ENCODE measurements at regions not wholly inside any gene's neighbourhood (a gene's known extent, or its start where the extent isn't known, plus 50 kb on each side); places are given as distances from the start of the nearest gene placed in this dataset.

DNA sequence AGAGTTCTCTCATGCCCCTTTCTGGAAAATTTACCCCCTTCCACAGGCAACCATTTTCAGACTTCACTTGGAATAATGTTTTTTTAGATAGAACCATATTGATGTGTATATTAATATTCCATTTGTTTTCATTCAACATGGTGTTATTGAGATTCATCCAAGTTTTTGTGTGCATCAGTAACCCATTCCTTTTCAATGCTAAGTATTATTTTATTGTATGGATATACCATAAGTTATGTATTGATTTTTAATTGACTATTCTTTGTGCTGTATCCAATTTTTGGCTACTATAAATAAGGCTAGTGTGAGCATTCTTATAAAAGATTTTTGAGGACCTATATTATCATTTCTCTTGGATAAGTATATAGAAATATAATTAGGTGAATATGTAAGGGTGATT is 1025.7 kb downstream of the GRM8 start:
- no peaks in the 10 kb centered on the region for H3K4me1 ChIP-seq
- H3K27me3 ChIP-seq, result no peaks in the 10 kb centered on the region
- no peak for DNase-seq (ENCODE audit: low spot score in 2 of 2)
- intact Hi-C loops (cut with DNase I), result no loop called here
- H3K4me3 ChIP-seq, result no peak overlapping the region
- TF ChIP-seq, protein P1, sequence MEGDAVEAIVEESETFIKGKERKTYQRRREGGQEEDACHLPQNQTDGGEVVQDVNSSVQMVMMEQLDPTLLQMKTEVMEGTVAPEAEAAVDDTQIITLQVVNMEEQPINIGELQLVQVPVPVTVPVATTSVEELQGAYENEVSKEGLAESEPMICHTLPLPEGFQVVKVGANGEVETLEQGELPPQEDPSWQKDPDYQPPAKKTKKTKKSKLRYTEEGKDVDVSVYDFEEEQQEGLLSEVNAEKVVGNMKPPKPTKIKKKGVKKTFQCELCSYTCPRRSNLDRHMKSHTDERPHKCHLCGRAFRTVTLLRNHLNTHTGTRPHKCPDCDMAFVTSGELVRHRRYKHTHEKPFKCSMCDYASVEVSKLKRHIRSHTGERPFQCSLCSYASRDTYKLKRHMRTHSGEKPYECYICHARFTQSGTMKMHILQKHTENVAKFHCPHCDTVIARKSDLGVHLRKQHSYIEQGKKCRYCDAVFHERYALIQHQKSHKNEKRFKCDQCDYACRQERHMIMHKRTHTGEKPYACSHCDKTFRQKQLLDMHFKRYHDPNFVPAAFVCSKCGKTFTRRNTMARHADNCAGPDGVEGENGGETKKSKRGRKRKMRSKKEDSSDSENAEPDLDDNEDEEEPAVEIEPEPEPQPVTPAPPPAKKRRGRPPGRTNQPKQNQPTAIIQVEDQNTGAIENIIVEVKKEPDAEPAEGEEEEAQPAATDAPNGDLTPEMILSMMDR (IDR thresholded peaks at IDR 0.05), result no peak
- H3K27ac ChIP-seq, result no peak overlapping the region
- no peaks in the 10 kb centered on the region for H3K9me3 ChIP-seq
- H3K36me3 ChIP-seq, result no peaks in the 10 kb centered on the region

DNA sequence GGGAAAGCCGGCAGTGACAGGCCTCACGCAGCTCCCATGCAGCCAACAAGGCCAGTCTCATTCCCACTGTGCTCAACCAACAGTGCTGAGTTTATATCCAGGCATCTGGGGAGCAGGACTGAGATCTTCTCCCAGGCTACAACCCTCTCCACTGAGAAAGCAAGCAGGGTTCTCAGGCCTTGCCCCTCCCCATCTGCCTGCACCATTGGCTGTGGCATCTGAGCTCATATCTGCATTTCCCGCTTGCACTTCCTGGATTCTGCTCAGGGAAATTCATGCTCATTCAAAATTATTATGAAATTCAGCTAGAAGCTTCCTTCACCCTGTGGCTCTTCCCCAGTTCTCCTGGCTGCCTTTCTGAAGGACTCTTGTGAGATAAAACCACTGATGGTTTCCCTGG is 1029.0 kb downstream of the GRM8 start:
- no peak overlapping the region for H3K4me3 ChIP-seq
- intact Hi-C loops (cut with DNase I), result no loop called here
- DNase-seq (ENCODE audit: low spot score in 2 of 2), result no peak

GRCh38 chr7:126222782-126223181 is 1030.0 kb downstream of the GRM8 start:
- TF ChIP-seq, protein P1 (IDR thresholded peaks at IDR 0.05), result no peak
- H3K36me3 ChIP-seq, result no peaks in the 10 kb centered on the region
- no peak overlapping the region for H3K4me3 ChIP-seq
- H3K27me3 ChIP-seq, result no peaks in the 10 kb centered on the region
- intact Hi-C loops (cut with DNase I), result no loop called here
- DNase-seq (ENCODE audit: low spot score in 2 of 2), result no peak
- H3K27ac ChIP-seq, result no peak overlapping the region
- peaks cover 0 to 7% of the 10 kb centered on the region in 2 donors for H3K9me3 ChIP-seq
- no peaks in the 10 kb centered on the region for H3K4me1 ChIP-seq

More for the DNA sequence above, 1029.0 kb downstream of the GRM8 start:
- H3K36me3 ChIP-seq, result no peaks in the 10 kb centered on the region
- TF ChIP-seq, protein P1 (IDR thresholded peaks at IDR 0.05), result no peak
- no peaks in the 10 kb centered on the region for H3K27me3 ChIP-seq
- peaks cover 0 to 7% of the 10 kb centered on the region in 2 donors for H3K9me3 ChIP-seq
- H3K27ac ChIP-seq, result no peak overlapping the region
- H3K4me1 ChIP-seq, result no peaks in the 10 kb centered on the region

- Histone ChIP-seq H3K27ac (no peak overlapping the region), H3K9me3 (peaks cover 0 to 7% of the 10 kb centered on the region in 2 donors), H3K27me3 (no peaks in the 10 kb centered on the region), H3K4me3 (no peak overlapping the region), H3K4me1 (no peaks in the 10 kb centered on the region), H3K36me3 (no peaks in the 10 kb centered on the region)
- intact Hi-C loops (cut with DNase I), result no loop called here
- DNase-seq (ENCODE audit: low spot score in 2 of 2), result no peak
- TF ChIP-seq, protein P1 (IDR thresholded peaks at IDR 0.05), result no peak
Observed at GRCh38 chr7:126215785-126216184, 1037.0 kb downstream of the GRM8 start.

GRCh38 chr7:126213876-126214275 is 1038.9 kb downstream of the GRM8 start:
- intact Hi-C loops (cut with DNase I), result no loop called here
- DNase-seq (ENCODE audit: low spot score in 2 of 2), result no peak
- no peak overlapping the region for H3K4me3 ChIP-seq
- H3K9me3 ChIP-seq, result no peaks in the 10 kb centered on the region
- no peaks in the 10 kb centered on the region for H3K27me3 ChIP-seq
- H3K27ac ChIP-seq, result no peak overlapping the region
- TF ChIP-seq, protein P1 (IDR thresholded peaks at IDR 0.05), result no peak
- H3K36me3 ChIP-seq, result no peaks in the 10 kb centered on the region
- H3K4me1 ChIP-seq, result no peaks in the 10 kb centered on the region

- no peaks in the 10 kb centered on the region for H3K4me1 ChIP-seq
- H3K9me3 ChIP-seq, result no peaks in the 10 kb centered on the region
- H3K4me3 ChIP-seq, result no peak overlapping the region
- H3K27me3 ChIP-seq, result no peaks in the 10 kb centered on the region
- DNase-seq (ENCODE audit: low spot score in 2 of 2), result no peak
- TF ChIP-seq, protein P1 (IDR thresholded peaks at IDR 0.05), result no peak
- no peaks in the 10 kb centered on the region for H3K36me3 ChIP-seq
- no peak overlapping the region for H3K27ac ChIP-seq
- intact Hi-C loops (cut with DNase I), result no loop called here
Observed at GRCh38 chr7:126211875-126212274, 1040.9 kb downstream of the GRM8 start.
